HepG2 (cell line): ENCODE measurements at regions not wholly inside any gene's neighbourhood (a gene's known extent, or its start where the extent isn't known, plus 50 kb on each side); places are given as distances from the start of the nearest gene placed in this dataset.

Experiments
- ATAC-seq: fragments of 200-7000 bp; cut with Tn5 transposase; 3 replicates; pipeline ENCODE4 v1.9.1; 2020; ENCODE audit warnings: mild to moderate bottlenecking, moderate library complexity
- BruUV-seq: library from RNA; stranded (reverse); fragments of 400-500 nt; replicated peaks from 2 replicates; lab custom pipeline; 2021; lab: Mats Ljungman, UMichigan
- CTCF ChIA-PET: fragments of 300-600 bp; formaldehyde crosslinking; extraction: SDS; loops from one replicate; lab custom pipeline; 2021; ENCODE audit warnings: low total read pairs, inconsistent platforms, low intra/inter-chr PET ratio; lab: Yijun Ruan, JAX
- POLR2A ChIA-PET: fragments of 350-600 bp; sonication (Branson Sonifier 250); formaldehyde crosslinking; loops from one replicate; lab custom pipeline; 2020; ENCODE audit warnings: antibody characterized with exemption, inconsistent platforms; lab: Yijun Ruan, JAX
- DNase-seq: peaks from one replicate; pipeline ENCODE4 v3.0.0-alpha.2; 2015; ENCODE audit warnings: low spot score
- FAIRE-seq: peaks from 3 replicates; lab custom pipeline; 2011; peaks lifted over from hg19 to GRCh38; lab: Jason Lieb, UNC
- H2AFZ ChIP-seq: one replicate; pipeline ENCODE4 v1.6.1; 2011; ENCODE audit warnings: low read length, inconsistent platforms
- H3K27ac ChIP-seq: fragments of 300-600 bp; 3 replicates; pipeline ENCODE4 v1.8.0; 2011; ENCODE audit warnings: mixed run types, mild to moderate bottlenecking, mixed read lengths, low read length, inconsistent platforms; ENCODE audit not compliant: insufficient read depth; ENCODE audit errors: extremely low read length
- H3K27me3 ChIP-seq, 2 experiments: fragments of 200-600 bp in 1 of 2; 2 replicates in 1 of 2; 3 replicates in 1 of 2; pipeline versions ENCODE4 v1.6.0 to v1.8.0; 2011; ENCODE audit warnings: low read length in 2 of 2, mild to moderate bottlenecking in 2 of 2, moderate library complexity in 2 of 2, inconsistent platforms in 1 of 2; ENCODE audit not compliant: insufficient read depth in 2 of 2, control insufficient read depth in 1 of 2
- H3K36me3 ChIP-seq, 2 experiments: fragments of 200-600 bp in 1 of 2; replicated peaks in 1 of 2; 2 replicates in 1 of 2; 3 replicates in 1 of 2; pipeline versions ENCODE4 v1.5.1 to v1.8.0; 2011; ENCODE audit warnings: low read length in 2 of 2, inconsistent platforms in 1 of 2; ENCODE audit not compliant: insufficient read depth in 2 of 2, control insufficient read depth in 1 of 2
- H3K4me1 ChIP-seq: 2 replicates; pipeline ENCODE4 v1.5.1; 2012; ENCODE audit warnings: low read length, inconsistent platforms; ENCODE audit not compliant: insufficient read depth
- H3K4me2 ChIP-seq: 2 replicates; pipeline ENCODE4 v1.6.0; 2011; ENCODE audit warnings: low read depth, low read length, inconsistent platforms
- H3K4me3 ChIP-seq, 3 experiments: fragments of 200-600 bp in 1 of 3; sonication (generic), shearing (Covaris generic) in 1 of 3; replicated peaks in 1 of 3; 2 replicates each; pipeline ENCODE4 v1.5.1; 2011 to 2016; ENCODE audit warnings: low read length in 3 of 3, inconsistent platforms in 2 of 3, low read depth in 2 of 3, mild to moderate bottlenecking in 2 of 3, control low read depth in 1 of 3, mixed read lengths in 1 of 3; ENCODE audit not compliant: insufficient read depth in 1 of 3
- H3K79me2 ChIP-seq: one replicate; pipeline ENCODE4 v1.6.1; 2011; ENCODE audit warnings: low read length, inconsistent platforms; ENCODE audit not compliant: insufficient read depth
- H3K9ac ChIP-seq: 2 replicates; pipeline ENCODE4 v1.6.0; 2011; ENCODE audit warnings: mild to moderate bottlenecking, low read depth, low read length, inconsistent platforms; ENCODE audit not compliant: insufficient read depth
- H3K9me3 ChIP-seq: 2 replicates; pipeline ENCODE4 v1.5.1; 2012; ENCODE audit warnings: mild to moderate bottlenecking, low read length
- H4K20me1 ChIP-seq: 2 replicates; pipeline ENCODE4 v1.6.0; 2011; ENCODE audit warnings: inconsistent platforms, mild to moderate bottlenecking, low read length, moderate library complexity; ENCODE audit not compliant: insufficient read depth
- NCOR1 ChIP-seq: fragments of 200-600 bp; sonication (generic); IDR thresholded peaks from 2 replicates; pipeline ENCODE4 v1.7.0; 2017; ENCODE audit warnings: antibody characterized with exemption, low read length, borderline replicate concordance
- RXRA ChIP-seq: sonication (generic); formaldehyde crosslinking; IDR thresholded peaks from 2 replicates; pipeline ENCODE4 v1.5.1; 2020; ENCODE audit warnings: missing genetic modification reagents
- SNRNP70 ChIP-seq: fragments of 200-400 bp; formaldehyde crosslinking; IDR thresholded peaks from 2 replicates; pipeline ENCODE4 v1.6.1; 2017; ENCODE audit warnings: mild to moderate bottlenecking, low read depth, low read length, moderate library complexity
- SOX13 ChIP-seq, 3 experiments: fragments of 450-650 bp in 1 of 3; sonication (generic) in 1 of 3; formaldehyde crosslinking in 1 of 3; IDR thresholded peaks in 2 of 3; conservative IDR thresholded peaks in 1 of 3; 2 replicates each; pipeline versions ENCODE4 v1.5.0 to v1.6.1; 2016 to 2020; ENCODE audit warnings: antibody characterized with exemption in 1 of 3, mild to moderate bottlenecking in 1 of 3, missing compliant biosample characterization in 1 of 3, missing genetic modification reagents in 1 of 3, moderate library complexity in 1 of 3
- TBL1XR1 ChIP-seq: fragments of 150-350 bp; IDR thresholded peaks from 2 replicates; pipeline ENCODE4 v1.6.1; 2014; ENCODE audit warnings: borderline replicate concordance, low read length; ENCODE audit not compliant: partially characterized antibody
- ZNF264 ChIP-seq: sonication (generic); formaldehyde crosslinking; IDR thresholded peaks from 2 replicates; pipeline ENCODE4 v1.4.0; 2020; ENCODE audit warnings: missing genetic modification reagents
- ZNF441 ChIP-seq: sonication (generic); formaldehyde crosslinking; IDR thresholded peaks from 2 replicates; pipeline ENCODE4 v1.7.0; 2021; ENCODE audit warnings: missing genetic modification reagents, borderline replicate concordance
- ZNF530 ChIP-seq: sonication (generic); formaldehyde crosslinking; IDR thresholded peaks from 2 replicates; pipeline ENCODE4 v1.5.0; 2020; ENCODE audit warnings: low read depth, mild to moderate bottlenecking, missing genetic modification reagents
- WGBS: methylation state at CpG from one replicate; pipeline ENCODE4 v1.1.6; 2017; ENCODE audit warnings: low lambda C conversion rate; 5-methylcytosine and 5-hydroxymethylcytosine counted together
- in situ Hi-C: cut with HindIII; loops from 2 replicates; pipeline ENCODE4 v1.10.0; 2017; ENCODE audit warnings: low pct_unique_long_range_greater_than_20kb; ENCODE audit not compliant: extremely low pct_ligation_motif_present
- intact Hi-C: fragments of 100-400 bp; cut with micrococcal nuclease; formaldehyde crosslinking; loops from one replicate; pipeline ENCODE4 v1.10.0; 2022; ENCODE audit not compliant: unreplicated experiment
- TF ChIP-seq, protein P1 (sequence below), 2 experiments: IDR thresholded peaks; 2 replicates each; pipeline ENCODE4 v1.6.1; 2011 to 2012; ENCODE audit warnings: low read length in 2 of 2, borderline replicate concordance in 1 of 2, low read depth in 1 of 2, mild to moderate bottlenecking in 1 of 2, moderate library complexity in 1 of 2

DNA sequence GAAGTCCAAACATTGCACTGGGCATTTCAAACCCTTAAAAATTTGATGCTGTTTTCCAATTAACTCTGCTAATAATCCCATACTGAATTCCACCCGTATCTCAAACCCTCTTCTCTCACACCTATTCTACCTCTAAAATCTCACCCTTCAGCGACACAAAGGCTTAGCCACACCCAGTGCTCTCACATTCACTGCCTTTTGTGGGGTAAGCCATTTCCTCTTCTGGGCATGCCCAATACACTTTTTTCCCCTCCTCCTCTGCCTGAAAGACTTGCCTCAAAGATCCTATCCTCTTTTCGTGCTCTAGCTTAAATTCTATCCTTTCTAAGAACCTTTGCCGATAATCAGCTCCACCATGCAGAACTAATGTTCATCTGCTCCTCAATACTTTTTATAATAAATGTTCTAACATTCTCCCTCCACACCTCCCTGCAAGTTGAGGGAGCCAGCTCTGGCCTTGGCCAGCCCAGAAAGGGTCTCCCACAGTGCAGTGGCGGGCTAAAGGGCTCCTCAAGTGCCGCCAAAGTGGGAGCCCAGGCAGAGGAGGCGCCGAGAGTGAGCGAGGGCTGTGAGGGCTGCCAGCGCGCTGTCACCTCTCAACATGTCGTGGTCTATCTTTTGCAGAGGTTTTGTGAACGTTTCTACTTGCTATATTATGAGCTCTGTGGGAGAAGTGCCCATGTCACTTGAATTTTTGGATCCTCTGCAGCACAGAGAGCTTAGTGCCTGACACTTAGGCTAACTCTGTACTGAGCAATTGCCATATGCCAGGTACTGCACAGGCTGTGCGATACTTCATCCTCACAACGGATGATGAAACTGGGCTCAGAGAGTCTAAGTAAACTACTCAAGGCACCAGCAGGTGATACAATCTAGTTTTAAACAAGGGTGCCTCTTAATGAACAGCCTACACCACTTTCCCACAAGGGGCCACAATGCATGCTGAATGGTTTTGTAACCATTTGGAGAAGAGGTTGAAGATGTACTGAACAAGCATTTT lies 53.6 kb upstream of the BCL6 start:
- no peak overlapping the region for H3K9ac ChIP-seq
- H4K20me1 ChIP-seq, result no peaks in the 10 kb centered on the region
- WGBS, result 74% methylated on average over 15 of the region's 15 CpGs
- no peaks in the 10 kb centered on the region for H3K9me3 ChIP-seq
- H3K27me3 ChIP-seq, result peaks cover 2 to 9% of the 10 kb centered on the region in 2 experiments; a peak in 3 of 5 replicates
- intact Hi-C loops, result no loop called here
- POLR2A ChIA-PET, result no interaction called here
- no peak overlapping the region for H2AFZ ChIP-seq
- in situ Hi-C loops, result no loop called here
- no peak overlapping the region for H3K27ac ChIP-seq
- H3K79me2 ChIP-seq, result no peaks in the 10 kb centered on the region
- BruUV-seq, result no TSS peak
- TF ChIP-seq ZNF530 (CRISPR knock-in tag) (no peak), ZNF441 (CRISPR knock-in tag) (no peak), TBL1XR1 (no peak), NCOR1 (no peak), SNRNP70 (no peak), RXRA (CRISPR knock-in tag) (no peak), SOX13 (IDR thresholded peaks at IDR 0.05) (no peak), SOX13 (CRISPR knock-in tag; conservative IDR thresholded peaks at IDR 0.05 in 1 of 2, IDR thresholded peaks at IDR 0.05 in 1 of 2) (no peak), ZNF264 (CRISPR knock-in tag) (no peak)
- TF ChIP-seq, protein P1, sequence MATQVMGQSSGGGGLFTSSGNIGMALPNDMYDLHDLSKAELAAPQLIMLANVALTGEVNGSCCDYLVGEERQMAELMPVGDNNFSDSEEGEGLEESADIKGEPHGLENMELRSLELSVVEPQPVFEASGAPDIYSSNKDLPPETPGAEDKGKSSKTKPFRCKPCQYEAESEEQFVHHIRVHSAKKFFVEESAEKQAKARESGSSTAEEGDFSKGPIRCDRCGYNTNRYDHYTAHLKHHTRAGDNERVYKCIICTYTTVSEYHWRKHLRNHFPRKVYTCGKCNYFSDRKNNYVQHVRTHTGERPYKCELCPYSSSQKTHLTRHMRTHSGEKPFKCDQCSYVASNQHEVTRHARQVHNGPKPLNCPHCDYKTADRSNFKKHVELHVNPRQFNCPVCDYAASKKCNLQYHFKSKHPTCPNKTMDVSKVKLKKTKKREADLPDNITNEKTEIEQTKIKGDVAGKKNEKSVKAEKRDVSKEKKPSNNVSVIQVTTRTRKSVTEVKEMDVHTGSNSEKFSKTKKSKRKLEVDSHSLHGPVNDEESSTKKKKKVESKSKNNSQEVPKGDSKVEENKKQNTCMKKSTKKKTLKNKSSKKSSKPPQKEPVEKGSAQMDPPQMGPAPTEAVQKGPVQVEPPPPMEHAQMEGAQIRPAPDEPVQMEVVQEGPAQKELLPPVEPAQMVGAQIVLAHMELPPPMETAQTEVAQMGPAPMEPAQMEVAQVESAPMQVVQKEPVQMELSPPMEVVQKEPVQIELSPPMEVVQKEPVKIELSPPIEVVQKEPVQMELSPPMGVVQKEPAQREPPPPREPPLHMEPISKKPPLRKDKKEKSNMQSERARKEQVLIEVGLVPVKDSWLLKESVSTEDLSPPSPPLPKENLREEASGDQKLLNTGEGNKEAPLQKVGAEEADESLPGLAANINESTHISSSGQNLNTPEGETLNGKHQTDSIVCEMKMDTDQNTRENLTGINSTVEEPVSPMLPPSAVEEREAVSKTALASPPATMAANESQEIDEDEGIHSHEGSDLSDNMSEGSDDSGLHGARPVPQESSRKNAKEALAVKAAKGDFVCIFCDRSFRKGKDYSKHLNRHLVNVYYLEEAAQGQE (IDR thresholded peaks at IDR 0.05; ENCODE audit: borderline replicate concordance in 1 of 2, low read depth in 1 of 2, low read length in 2 of 2), result no peak
- TF ChIP-seq, all 625 proteins: peak for 0
- ATAC-seq (peak; percentile 44; the same call in 2 of the 3 replicates), DNase-seq (no peak), FAIRE-seq (no peak)
- no peak overlapping the region for H3K4me3 ChIP-seq
- CTCF ChIA-PET, result no interaction called here
- peaks cover 31% of the 10 kb centered on the region for H3K4me1 ChIP-seq
- H3K36me3 ChIP-seq, result no peaks in the 10 kb centered on the region
- no peak overlapping the region for H3K4me2 ChIP-seq
